HCT116 (cell line): ENCODE measurements at regions not wholly inside any gene's neighbourhood (a gene's known extent, or its start where the extent isn't known, plus 50 kb on each side); places are given as distances from the start of the nearest gene placed in this dataset.

Experiments
- ATAC-seq: fragments of 200-7000 bp; cut with Tn5 transposase; 2 replicates; pipeline ENCODE4 v1.9.1; 2020; ENCODE audit warnings: mild to moderate bottlenecking, moderate library complexity
- BruUV-seq: library from RNA; stranded (reverse); fragments of 400-500 nt; replicated peaks from 2 replicates; lab custom pipeline; 2021; lab: Mats Ljungman, UMichigan
- CTCF ChIA-PET: fragments of 300-600 bp; sonication (Branson Sonifier 250); formaldehyde crosslinking; loops from one replicate; lab custom pipeline; 2021; ENCODE audit warnings: antibody characterized with exemption; lab: Charles Lee
- POLR2A ChIA-PET: fragments of 300-600, 350-600 bp; sonication (Branson Sonifier 250); formaldehyde crosslinking; loops from one replicate; lab custom pipeline; 2021; ENCODE audit warnings: antibody characterized with exemption; lab: Charles Lee
- RAD21 ChIA-PET, 2 experiments: fragments of 300-600 bp; sonication (Branson Sonifier 250); formaldehyde crosslinking; loops; one replicate each; lab custom pipeline; 2023; ENCODE audit warnings: low total read pairs in 2 of 2; ENCODE audit not compliant: uncharacterized antibody in 2 of 2, unreplicated experiment in 2 of 2, low non-redundant PET in 1 of 2; lab: Charles Lee
- DNase-seq: peaks from one replicate; pipeline ENCODE4 v3.0.0-alpha.2; 2010; ENCODE audit warnings: low read depth, low spot score
- H2AFZ ChIP-seq: fragments of 200-600 bp; shearing (Covaris generic), sonication (generic); 2 replicates; pipeline ENCODE4 v1.6.1; 2017; ENCODE audit warnings: low read depth, mixed run types, mixed read lengths, antibody characterized with exemption, low read length; ENCODE audit not compliant: poor library complexity, severe bottlenecking
- H3K27ac ChIP-seq: 2 replicates; pipeline ENCODE4 v1.5.1; 2012; ENCODE audit warnings: low read depth, low read length
- H3K27me3 ChIP-seq: fragments of 200-600 bp; sonication (generic); 2 replicates; pipeline ENCODE4 v1.6.1; 2016; ENCODE audit warnings: mixed run types, low read length, mixed read lengths; ENCODE audit not compliant: insufficient read depth
- H3K36me3 ChIP-seq, 2 experiments: fragments of 200-500 bp in 1 of 2; fragments of 200-600 bp in 1 of 2; sonication (Bioruptor generic) in 1 of 2; sonication (generic) in 1 of 2; 2 replicates each; pipeline versions ENCODE4 v1.5.1 to v1.6.1; 2014 to 2016; ENCODE audit warnings: low read length in 2 of 2, inconsistent platforms in 1 of 2, mixed read lengths in 1 of 2, mixed run types in 1 of 2; ENCODE audit not compliant: insufficient read depth in 2 of 2, control insufficient read depth in 1 of 2
- H3K4me1 ChIP-seq, 2 experiments: fragments of 200-600 bp in 1 of 2; sonication (generic) in 1 of 2; 2 replicates each; pipeline versions ENCODE4 v1.5.1 to v1.6.1; 2012 to 2017; ENCODE audit warnings: low read length in 2 of 2, inconsistent platforms in 1 of 2, mild to moderate bottlenecking in 1 of 2, mixed read lengths in 1 of 2, mixed run types in 1 of 2, moderate library complexity in 1 of 2; ENCODE audit not compliant: insufficient read depth in 2 of 2, control insufficient read depth in 1 of 2
- H3K4me2 ChIP-seq: fragments of 200-600 bp; sonication (generic); 2 replicates; pipeline ENCODE4 v1.6.1; 2017; ENCODE audit warnings: mixed run types, low read length, mixed read lengths
- H3K4me3 ChIP-seq, 2 experiments: fragments of 200-600 bp in 1 of 2; sonication (generic) in 1 of 2; replicated peaks in 1 of 2; 2 replicates each; pipeline ENCODE4 v1.5.1; 2011 to 2016; ENCODE audit warnings: low read length in 2 of 2, control low read depth in 1 of 2, low read depth in 1 of 2, mild to moderate bottlenecking in 1 of 2, mixed read lengths in 1 of 2, mixed run types in 1 of 2
- H3K79me2 ChIP-seq: fragments of 200-600 bp; sonication (generic); 2 replicates; pipeline ENCODE4 v1.6.1; 2017; ENCODE audit warnings: mild to moderate bottlenecking, mixed run types, low read length, moderate library complexity, mixed read lengths; ENCODE audit not compliant: insufficient read depth
- H3K9ac ChIP-seq: fragments of 200-600 bp; sonication (generic); 2 replicates; pipeline ENCODE4 v1.6.1; 2016; ENCODE audit warnings: low read length, mixed read lengths
- H3K9me2 ChIP-seq: fragments of 200-600 bp; sonication (generic), shearing (Covaris generic); 2 replicates; pipeline ENCODE4 v1.6.1; 2017; ENCODE audit warnings: mixed run types, mild to moderate bottlenecking, moderate library complexity; ENCODE audit not compliant: insufficient read depth
- H3K9me3 ChIP-seq, 2 experiments: fragments of 200-500 bp in 1 of 2; fragments of 200-600 bp in 1 of 2; sonication (Bioruptor generic) in 1 of 2; sonication (generic) in 1 of 2; 2 replicates each; pipeline ENCODE4 v1.6.1; 2014 to 2017; ENCODE audit warnings: low read length in 2 of 2, mixed read lengths in 2 of 2, inconsistent platforms in 1 of 2, low read depth in 1 of 2, mild to moderate bottlenecking in 1 of 2, mixed run types in 1 of 2, moderate library complexity in 1 of 2; ENCODE audit not compliant: control insufficient read depth in 1 of 2, insufficient read depth in 1 of 2
- H4K20me1 ChIP-seq: fragments of 200-600 bp; sonication (generic), shearing (Covaris generic); 2 replicates; pipeline ENCODE4 v1.6.1; 2017; ENCODE audit warnings: mixed run types, mild to moderate bottlenecking, moderate library complexity; ENCODE audit not compliant: insufficient read depth
- CBX3 ChIP-seq: IDR thresholded peaks from 2 replicates; pipeline ENCODE4 v1.6.1; 2012; ENCODE audit warnings: low read depth
- EZH2 ChIP-seq: fragments of 200-600 bp; sonication (generic); IDR thresholded peaks from 2 replicates; pipeline ENCODE4 v1.6.1; 2017; ENCODE audit warnings: antibody characterized with exemption, mixed run types
- EZH2phosphoT487 ChIP-seq: fragments of 200-600 bp; IDR thresholded peaks from 2 replicates; pipeline ENCODE4 v1.6.1; 2018; ENCODE audit warnings: antibody characterized with exemption, borderline replicate concordance
- FOSL1 ChIP-seq: IDR thresholded peaks from 2 replicates; pipeline ENCODE4 v1.6.1; 2012; ENCODE audit warnings: low read depth
- JUND ChIP-seq: IDR thresholded peaks from 2 replicates; pipeline ENCODE4 v1.6.1; 2012
- MAX ChIP-seq: IDR thresholded peaks from 2 replicates; pipeline ENCODE4 v1.6.1; 2012
- POLR2A ChIP-seq: IDR thresholded peaks from 2 replicates; pipeline ENCODE4 v1.7.0; 2011; ENCODE audit warnings: borderline replicate concordance; ENCODE audit not compliant: insufficient read depth, insufficient read length; ENCODE audit errors: extremely low read depth
- SIN3A ChIP-seq: IDR thresholded peaks from 2 replicates; pipeline ENCODE4 v1.6.1; 2012; ENCODE audit warnings: low read depth
- SP1 ChIP-seq: IDR thresholded peaks from 2 replicates; pipeline ENCODE4 v1.6.1; 2012; ENCODE audit warnings: low read depth
- TCF7L2 ChIP-seq: IDR thresholded peaks from 2 replicates; pipeline ENCODE4 v1.7.0; 2011; ENCODE audit warnings: borderline replicate concordance, inconsistent platforms; ENCODE audit not compliant: insufficient read depth, insufficient read length; ENCODE audit errors: extremely low read depth
- ZBTB33 ChIP-seq: IDR thresholded peaks from 2 replicates; pipeline ENCODE4 v1.6.1; 2011; ENCODE audit warnings: mild to moderate bottlenecking, low read length, moderate library complexity; ENCODE audit not compliant: insufficient replicate concordance; ENCODE audit errors: extremely low read depth
- ZFX ChIP-seq: fragments of 450-650 bp; IDR thresholded peaks from 2 replicates; pipeline ENCODE4 v1.6.1; 2017
- ZNF274 ChIP-seq: fragments of 200-500 bp; sonication (Bioruptor generic); IDR thresholded peaks from 2 replicates; pipeline ENCODE4 v1.6.1; 2014; ENCODE audit warnings: mild to moderate bottlenecking, low read depth, low read length, inconsistent platforms
- intact Hi-C: fragments of 100-400 bp; cut with micrococcal nuclease; formaldehyde crosslinking; loops from 2 replicates; pipeline ENCODE4 v1.10.0; 2022

- no peak overlapping the region for H3K9ac ChIP-seq
- peaks cover 4 to 8% of the 10 kb centered on the region in 2 experiments; a peak in 2 of 4 replicates for H3K9me3 ChIP-seq
- intact Hi-C loops: no loop called here
- H3K4me3 ChIP-seq: no peak overlapping the region
- no peak overlapping the region for H3K4me2 ChIP-seq
- no peaks in the 10 kb centered on the region for H4K20me1 ChIP-seq
- H3K9me2 ChIP-seq: no peaks in the 10 kb centered on the region
- no peaks in the 10 kb centered on the region for H3K27me3 ChIP-seq
- H2AFZ ChIP-seq: no peak overlapping the region
- no peak for TF ChIP-seq ZNF274
- TF ChIP-seq EZH2: no peak
- no peak for TF ChIP-seq FOSL1
- no peak for TF ChIP-seq ZFX
- TF ChIP-seq EZH2phosphoT487: no peak
- TF ChIP-seq JUND: no peak
- no peak for TF ChIP-seq TCF7L2
- TF ChIP-seq MAX: no peak
- TF ChIP-seq SP1: no peak
- TF ChIP-seq ZBTB33: no peak
- TF ChIP-seq SIN3A: no peak
- TF ChIP-seq POLR2A: no peak
- no peak for TF ChIP-seq CBX3
- H3K27ac ChIP-seq: no peak overlapping the region
- DNase-seq (no peak), ATAC-seq (no peak)
- H3K36me3 ChIP-seq: no peaks in the 10 kb centered on the region
- no TSS peak for BruUV-seq
- CTCF ChIA-PET: no interaction called here
- no peaks in the 10 kb centered on the region for H3K4me1 ChIP-seq
- H3K79me2 ChIP-seq: no peaks in the 10 kb centered on the region
- RAD21 ChIA-PET: no interaction called here
- POLR2A ChIA-PET: no interaction called here
These were observed 81.1 kb upstream of the GLI2 start for GRCh38 chr2:120654381-120655134.
